ACC112 (cell line): ENCODE measurements at regions not wholly inside any gene's neighbourhood (a gene's known extent, or its start where the extent isn't known, plus 50 kb on each side); places are given as distances from the start of the nearest gene placed in this dataset.

Experiments used
- H2AFZ ChIP-seq: fragments of 200-600 bp; sonication (generic); one replicate; pipeline ENCODE4 v1.6.0; 2017; ENCODE audit warnings: antibody characterized with exemption, low read length; ENCODE audit not compliant: unreplicated experiment
- H3K27ac ChIP-seq: fragments of 200-600 bp; sonication (generic); 2 replicates; pipeline ENCODE4 v1.5.1; 2014; ENCODE audit warnings: low read depth, mild to moderate bottlenecking, antibody characterized with exemption, low read length, moderate library complexity
- H3K27me3 ChIP-seq: fragments of 200-600 bp; sonication (generic); 2 replicates; pipeline ENCODE4 v1.6.1; 2014; ENCODE audit warnings: mild to moderate bottlenecking, antibody characterized with exemption, low read length, moderate library complexity, mixed read lengths; ENCODE audit not compliant: insufficient read depth
- H3K36me3 ChIP-seq: fragments of 200-600 bp; sonication (generic); 2 replicates; pipeline ENCODE4 v1.6.1; 2016; ENCODE audit warnings: mild to moderate bottlenecking, antibody characterized with exemption, low read length, moderate library complexity, mixed read lengths; ENCODE audit not compliant: insufficient read depth
- H3K4me1 ChIP-seq: fragments of 200-600 bp; sonication (generic); one replicate; pipeline ENCODE4 v1.6.1; 2016; ENCODE audit warnings: low read length, mixed read lengths; ENCODE audit not compliant: insufficient read depth, unreplicated experiment, control insufficient read depth
- H3K4me3 ChIP-seq: fragments of 200-600 bp; sonication (generic); 2 replicates; pipeline ENCODE4 v1.5.1; 2014; ENCODE audit warnings: mild to moderate bottlenecking, low read depth, low read length
- H3K79me2 ChIP-seq: fragments of 200-600 bp; sonication (generic); one replicate; pipeline ENCODE4 v1.6.0; 2016; ENCODE audit warnings: low read length; ENCODE audit not compliant: control insufficient read depth, unreplicated experiment, insufficient read depth

- H3K27ac ChIP-seq = no peak overlapping the region
- H2AFZ ChIP-seq = no peak overlapping the region
- H3K4me1 ChIP-seq = peaks cover 12% of the 10 kb centered on the region
- H3K36me3 ChIP-seq = no peaks in the 10 kb centered on the region
- no peak overlapping the region for H3K4me3 ChIP-seq
- H3K79me2 ChIP-seq = no peaks in the 10 kb centered on the region
- no peaks in the 10 kb centered on the region for H3K27me3 ChIP-seq
Measured at GRCh38 chr11:70021586-70021985, 56.5 kb upstream of the ANO1 start.

- H3K79me2 ChIP-seq = no peaks in the 10 kb centered on the region
- no peak overlapping the region for H3K27ac ChIP-seq
- H3K4me3 ChIP-seq = no peak overlapping the region
- H2AFZ ChIP-seq = no peak overlapping the region
- peaks cover 5% of the 10 kb centered on the region for H3K4me1 ChIP-seq
- H3K36me3 ChIP-seq = no peaks in the 10 kb centered on the region
- no peaks in the 10 kb centered on the region for H3K27me3 ChIP-seq
Measured at GRCh38 chr11:70024036-70024772, 53.9 kb upstream of the ANO1 start.

- Histone ChIP-seq H3K27me3 (no peaks in the 10 kb centered on the region), H3K79me2 (no peaks in the 10 kb centered on the region), H2AFZ (no peak overlapping the region), H3K27ac (no peak overlapping the region), H3K4me3 (no peak overlapping the region), H3K4me1 (peaks cover 2% of the 10 kb centered on the region), H3K36me3 (no peaks in the 10 kb centered on the region)
Measured at GRCh38 chr11:70024773-70025045, 53.4 kb upstream of the ANO1 start.

- H3K4me3 ChIP-seq = no peak overlapping the region
- H3K36me3 ChIP-seq = no peaks in the 10 kb centered on the region
- H2AFZ ChIP-seq = no peak overlapping the region
- H3K27ac ChIP-seq = no peak overlapping the region
- H3K27me3 ChIP-seq = no peaks in the 10 kb centered on the region
- H3K79me2 ChIP-seq = no peaks in the 10 kb centered on the region
- no peaks in the 10 kb centered on the region for H3K4me1 ChIP-seq
Measured at GRCh38 chr11:70025308-70025707, 52.8 kb upstream of the ANO1 start.

- no peak overlapping the region for H3K4me3 ChIP-seq
- H3K36me3 ChIP-seq = no peaks in the 10 kb centered on the region
- H3K79me2 ChIP-seq = no peaks in the 10 kb centered on the region
- no peak overlapping the region for H2AFZ ChIP-seq
- no peaks in the 10 kb centered on the region for H3K27me3 ChIP-seq
- no peak overlapping the region for H3K27ac ChIP-seq
- no peaks in the 10 kb centered on the region for H3K4me1 ChIP-seq
Measured at GRCh38 chr11:70026012-70026411, 52.1 kb upstream of the ANO1 start.

GRCh38 chr11:70026726-70027125 lies 51.4 kb upstream of the ANO1 start:
- no peaks in the 10 kb centered on the region for H3K27me3 ChIP-seq

GRCh38 chr11:70027451-70027850 lies 50.7 kb upstream of the ANO1 start:
- Histone ChIP-seq H3K27me3 (no peaks in the 10 kb centered on the region), H3K36me3 (no peaks in the 10 kb centered on the region), H3K4me1 (no peaks in the 10 kb centered on the region), H3K4me3 (no peak overlapping the region), H3K79me2 (no peaks in the 10 kb centered on the region), H3K27ac (no peak overlapping the region), H2AFZ (no peak overlapping the region)

More at GRCh38 chr11:70026726-70027125, 51.4 kb upstream of the ANO1 start:
- no peak overlapping the region for H3K27ac ChIP-seq
- no peak overlapping the region for H3K4me3 ChIP-seq
- H2AFZ ChIP-seq = no peak overlapping the region
- H3K36me3 ChIP-seq = no peaks in the 10 kb centered on the region
- H3K79me2 ChIP-seq = no peaks in the 10 kb centered on the region
- H3K4me1 ChIP-seq = no peaks in the 10 kb centered on the region

GRCh38 chr11:70028147-70028855 lies 49.8 kb upstream of the ANO1 start:
- Histone ChIP-seq H3K27ac (no peak overlapping the region), H3K79me2 (no peaks in the 10 kb centered on the region), H3K4me3 (no peak overlapping the region), H2AFZ (no peak overlapping the region), H3K4me1 (no peaks in the 10 kb centered on the region), H3K36me3 (no peaks in the 10 kb centered on the region), H3K27me3 (peaks cover 2% of the 10 kb centered on the region)
